Gastrocnemius medialis (tissue), 4 donors: ENCODE measurements at regions not wholly inside any gene's neighbourhood (a gene's known extent, or its start where the extent isn't known, plus 50 kb on each side); places are given as distances from the start of the nearest gene placed in this dataset.

Experiments used
- ATAC-seq, 2 donors: fragments of 150-250 bp; one replicate each; pipeline ENCODE4 v1.9.1; 2016
- DNase-seq, 2 donors: peaks; one replicate each; pipeline ENCODE4 v3.0.0-alpha.2; 2019
- H3K27ac ChIP-seq, 4 donors: fragments of 200-600 bp; sonication (generic); 1 replicate in 1 of 4; 2 replicates in 3 of 4; pipeline ENCODE4 v1.5.1; 2016 to 2018; ENCODE audit warnings: mild to moderate bottlenecking in 2 of 4, moderate library complexity in 1 of 4
- H3K27me3 ChIP-seq, 3 donors: fragments of 200-600 bp; sonication (generic) in 2 of 3; 1 replicate in 1 of 3; 2 replicates in 2 of 3; pipeline versions ENCODE4 v1.5.1 to v1.6.0; 2016 to 2019; ENCODE audit warnings: mild to moderate bottlenecking in 1 of 3, moderate library complexity in 1 of 3
- H3K36me3 ChIP-seq, 2 donors: fragments of 200-600 bp; sonication (generic) in 1 of 2; one replicate each; pipeline ENCODE4 v1.5.1; 2017 to 2018
- H3K4me1 ChIP-seq, 2 donors: fragments of 200-600 bp; sonication (generic) in 1 of 2; one replicate each; pipeline ENCODE4 v1.5.1; 2016 to 2017; ENCODE audit warnings: mild to moderate bottlenecking in 2 of 2
- H3K4me3 ChIP-seq, 4 donors: fragments of 200-600 bp; sonication (generic) in 3 of 4; 1 replicate in 1 of 4; 2 replicates in 3 of 4; pipeline ENCODE4 v1.5.1; 2016 to 2019; ENCODE audit warnings: mild to moderate bottlenecking in 2 of 4
- H3K9me3 ChIP-seq, 3 donors: fragments of 200-600 bp; sonication (generic) in 2 of 3; 1 replicate in 1 of 3; 2 replicates in 2 of 3; pipeline ENCODE4 v1.5.1; 2016 to 2019
- CTCF ChIP-seq, 5 experiments: fragments of 450-650 bp in 3 of 5; fragments of 200-600 bp in 2 of 5; sonication (generic) in 2 of 5; IDR thresholded peaks in 4 of 5; conservative IDR thresholded peaks in 1 of 5; 1 replicate in 4 of 5; 2 replicates in 1 of 5; pipeline ENCODE4 v1.5.1; 2016 to 2019; ENCODE audit warnings: antibody characterized with exemption in 5 of 5, mild to moderate bottlenecking in 3 of 5, moderate library complexity in 3 of 5
- POLR2A ChIP-seq, 2 donors: fragments of 450-650 bp; IDR thresholded peaks; one replicate each; pipeline ENCODE4 v1.6.1; 2017; ENCODE audit warnings: antibody characterized with exemption in 2 of 2, mild to moderate bottlenecking in 2 of 2, moderate library complexity in 2 of 2
- in situ Hi-C, 4 donors: fragments of 200-750 bp; cut with MboI; loops; one replicate each; pipeline versions ENCODE4 v1.15.0 to v1.8.0; 2017; ENCODE audit warnings: low sequenced_read_pairs in 4 of 4
- intact Hi-C: fragments of 100-400 bp; cut with DNase I; formaldehyde crosslinking; loops from one replicate; pipeline ENCODE4 v1.15.1; 2023; ENCODE audit warnings: low total_unique reads

DNA sequence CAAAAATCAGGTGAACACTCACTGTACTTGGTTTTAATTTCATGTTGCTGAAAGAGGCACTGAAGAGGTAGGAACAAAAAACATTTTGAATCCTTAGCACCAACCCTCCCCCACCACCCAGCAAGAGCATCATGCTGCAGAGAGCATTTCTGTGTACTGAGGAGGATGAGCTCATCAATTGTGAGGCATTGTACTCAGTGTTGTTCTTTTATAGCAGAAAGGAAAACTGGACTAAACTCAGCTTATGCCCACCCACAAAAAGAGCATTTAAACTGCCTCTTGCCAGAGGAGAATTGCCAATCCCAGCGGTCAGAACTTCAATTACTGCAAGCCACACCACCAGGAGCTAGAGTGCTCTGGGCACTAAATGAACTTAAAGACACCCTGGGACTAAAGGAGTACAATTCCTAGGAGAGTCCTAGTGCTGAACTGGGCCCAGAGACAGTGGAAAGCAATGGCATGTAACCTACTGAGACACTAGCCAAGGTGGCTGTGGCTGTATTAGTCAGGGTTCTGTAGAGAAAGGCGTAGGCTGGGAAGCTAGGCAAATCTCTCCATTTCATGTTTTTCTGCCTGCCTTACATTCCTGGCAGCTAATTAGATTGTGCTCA lies 280.7 kb upstream of the KLHL4 start:
- H3K9me3 ChIP-seq: no peaks in the 10 kb centered on the region
- intact Hi-C loops (no loop called here), in situ Hi-C loops (no loop called here)
- H3K27me3 ChIP-seq: peaks cover 0 to 6% (median 0%) of the 10 kb centered on the region in 3 donors
- no peak for ATAC-seq
- H3K4me3 ChIP-seq: no peak overlapping the region
- H3K36me3 ChIP-seq: no peaks in the 10 kb centered on the region
- H3K4me1 ChIP-seq: no peaks in the 10 kb centered on the region
- no peak overlapping the region for H3K27ac ChIP-seq
- TF ChIP-seq POLR2A (IDR thresholded peaks at IDR 0.05) (no peak), CTCF (IDR thresholded peaks at IDR 0.05 in 4 of 5, conservative IDR thresholded peaks at IDR 0.05 in 1 of 5) (no peak)
- no peak for DNase-seq

DNA sequence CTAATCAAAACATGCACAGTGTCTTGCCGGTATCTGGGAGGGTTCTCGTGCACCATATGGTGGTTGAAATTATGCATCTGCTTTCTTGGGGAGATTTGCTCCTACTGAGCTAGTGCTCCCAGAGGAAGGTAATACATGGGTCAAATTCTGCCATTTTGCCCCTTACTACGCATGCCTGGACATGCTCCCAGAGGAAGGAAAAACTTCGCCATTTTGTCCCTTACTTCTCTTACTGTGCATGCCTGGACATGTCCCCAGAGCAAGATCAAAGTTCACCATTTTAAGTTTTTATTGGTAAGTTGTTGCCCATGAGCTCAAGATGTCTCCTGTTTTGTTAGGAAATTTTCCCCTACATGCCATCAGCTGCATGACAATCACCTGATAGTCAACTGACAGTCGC lies 252.1 kb upstream of the KLHL4 start:
- no peaks in the 10 kb centered on the region for H3K36me3 ChIP-seq
- no peak overlapping the region for H3K27ac ChIP-seq
- in situ Hi-C loops: no loop called here
- ATAC-seq: no peak
- H3K4me1 ChIP-seq: no peaks in the 10 kb centered on the region
- DNase-seq: no peak
- H3K9me3 ChIP-seq: no peaks in the 10 kb centered on the region
- no peak overlapping the region for H3K4me3 ChIP-seq
- no peaks in the 10 kb centered on the region for H3K27me3 ChIP-seq
- TF ChIP-seq CTCF (IDR thresholded peaks at IDR 0.05 in 4 of 5, conservative IDR thresholded peaks at IDR 0.05 in 1 of 5) (no peak), POLR2A (IDR thresholded peaks at IDR 0.05) (no peak)
- intact Hi-C loops: no loop called here

GRCh38 chrX:87272491-87272890 lies 245.1 kb upstream of the KLHL4 start:
- ATAC-seq (no peak), DNase-seq (no peak)
- no peaks in the 10 kb centered on the region for H3K36me3 ChIP-seq
- H3K9me3 ChIP-seq: no peaks in the 10 kb centered on the region
- no peaks in the 10 kb centered on the region for H3K4me1 ChIP-seq
- no peak overlapping the region for H3K4me3 ChIP-seq
- intact Hi-C loops (no loop called here), in situ Hi-C loops (no loop called here)
- H3K27me3 ChIP-seq: no peaks in the 10 kb centered on the region
- no peak for TF ChIP-seq POLR2A (IDR thresholded peaks at IDR 0.05)
- H3K27ac ChIP-seq: no peak overlapping the region

DNA sequence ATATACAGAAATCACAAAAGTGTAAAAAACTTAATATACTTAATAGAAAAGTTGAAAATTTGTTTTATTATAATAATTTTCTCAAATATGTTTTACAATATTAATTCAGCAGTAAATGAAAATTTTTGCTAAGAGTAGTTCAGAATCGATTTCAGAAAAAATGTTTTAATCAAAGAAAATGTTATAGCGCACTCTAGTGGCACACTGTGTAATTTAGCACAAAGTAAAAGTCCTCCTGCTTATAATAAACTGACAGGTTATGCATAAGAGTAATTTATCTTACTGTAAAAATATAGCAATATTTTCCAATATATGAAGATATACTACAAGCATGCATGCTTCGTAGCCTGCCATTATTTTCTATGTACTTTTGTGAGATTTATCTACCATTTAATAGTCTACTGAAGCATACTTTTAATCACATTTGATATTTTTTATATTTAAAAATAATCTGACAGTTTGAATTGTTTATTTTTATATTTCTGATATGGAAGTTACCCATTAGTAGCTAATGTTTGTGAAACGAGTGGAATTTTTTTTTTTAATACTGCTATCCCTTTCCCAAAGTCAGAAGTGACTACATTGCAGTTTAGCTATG lies 217.9 kb upstream of the KLHL4 start:
- in situ Hi-C loops: no loop called here
- ATAC-seq: no peak

DNA sequence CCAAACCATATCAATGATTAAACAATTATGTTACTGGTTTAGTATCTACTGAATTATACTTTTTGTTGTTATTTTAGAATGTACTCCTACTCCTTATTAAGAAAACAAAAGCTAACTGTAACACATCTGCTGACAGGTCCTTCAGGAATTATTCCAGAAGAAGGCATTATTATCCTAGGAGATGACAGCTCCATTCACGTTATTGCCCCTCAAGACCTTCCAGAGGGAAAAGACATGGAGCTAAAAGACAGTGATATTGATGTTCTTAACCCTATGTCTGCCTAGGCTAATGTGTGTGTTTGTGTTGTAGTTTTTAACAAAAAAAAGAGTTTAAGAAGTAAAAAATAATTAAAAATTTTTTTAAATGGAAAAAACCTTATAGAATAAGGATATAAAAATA lies 206.8 kb upstream of the KLHL4 start:
- intact Hi-C loops (no loop called here), in situ Hi-C loops (no loop called here)
- H3K27me3 ChIP-seq: no peaks in the 10 kb centered on the region
- no peaks in the 10 kb centered on the region for H3K9me3 ChIP-seq
- ATAC-seq (no peak), DNase-seq (no peak)
- H3K27ac ChIP-seq: no peak overlapping the region
- H3K4me3 ChIP-seq: no peak overlapping the region
- TF ChIP-seq POLR2A (IDR thresholded peaks at IDR 0.05): no peak
- TF ChIP-seq CTCF (IDR thresholded peaks at IDR 0.05 in 4 of 5, conservative IDR thresholded peaks at IDR 0.05 in 1 of 5): no peak
- H3K4me1 ChIP-seq: no peaks in the 10 kb centered on the region
- no peaks in the 10 kb centered on the region for H3K36me3 ChIP-seq

More for the DNA sequence above, 217.9 kb upstream of the KLHL4 start:
- no peaks in the 10 kb centered on the region for H3K9me3 ChIP-seq
- no peak overlapping the region for H3K4me3 ChIP-seq
- no peaks in the 10 kb centered on the region for H3K4me1 ChIP-seq
- no peak overlapping the region for H3K27ac ChIP-seq
- peaks cover 0 to 1% (median 0%) of the 10 kb centered on the region in 3 donors for H3K27me3 ChIP-seq
- peak in 1 of 5 experiments; percentile 40 for TF ChIP-seq CTCF (IDR thresholded peaks at IDR 0.05 in 4 of 5, conservative IDR thresholded peaks at IDR 0.05 in 1 of 5)
- TF ChIP-seq POLR2A (IDR thresholded peaks at IDR 0.05): no peak
- intact Hi-C loops: no loop called here
- no peak for DNase-seq
- no peaks in the 10 kb centered on the region for H3K36me3 ChIP-seq
